Neutrophil (primary cell): ENCODE measurements at regions not wholly inside any gene's neighbourhood (a gene's known extent, or its start where the extent isn't known, plus 50 kb on each side); places are given as distances from the start of the nearest gene placed in this dataset.

Experiments used
- H3K27ac ChIP-seq: fragments of 200-600 bp; sonication (generic); 2 replicates; pipeline ENCODE4 v1.5.1; 2016; ENCODE audit warnings: mild to moderate bottlenecking, moderate library complexity
- H3K27me3 ChIP-seq: fragments of 200-600 bp; sonication (generic); 2 replicates; pipeline ENCODE4 v1.6.0; 2016; ENCODE audit warnings: mild to moderate bottlenecking
- H3K36me3 ChIP-seq: fragments of 200-600 bp; sonication (generic); 2 replicates; pipeline ENCODE4 v1.5.1; 2017
- H3K4me1 ChIP-seq, 2 experiments: fragments of 200-600 bp in 1 of 2; sonication (generic) in 1 of 2; 1 replicate in 1 of 2; 2 replicates in 1 of 2; pipeline versions ENCODE4 v1.5.1 to v1.6.1; 2013 to 2016; ENCODE audit warnings: low read depth in 1 of 2, low read length in 1 of 2, mild to moderate bottlenecking in 1 of 2, moderate library complexity in 1 of 2; ENCODE audit not compliant: control insufficient read depth in 1 of 2, insufficient read depth in 1 of 2
- H3K4me3 ChIP-seq, 2 experiments: fragments of 200-600 bp in 1 of 2; sonication (generic) in 1 of 2; 1 replicate in 1 of 2; 2 replicates in 1 of 2; pipeline ENCODE4 v1.5.1; 2013 to 2016; ENCODE audit warnings: low read depth in 1 of 2, low read length in 1 of 2, mild to moderate bottlenecking in 1 of 2, moderate library complexity in 1 of 2
- H3K9me3 ChIP-seq: fragments of 200-600 bp; sonication (generic); 2 replicates; pipeline ENCODE4 v1.5.1; 2016
- TF ChIP-seq, protein P1 (sequence below): fragments of 200-600 bp; sonication (generic); IDR thresholded peaks from 2 replicates; pipeline ENCODE4 v1.5.1; 2016; ENCODE audit warnings: antibody characterized with exemption

- Histone ChIP-seq H3K27ac (no peak overlapping the region), H3K9me3 (no peaks in the 10 kb centered on the region), H3K27me3 (no peaks in the 10 kb centered on the region), H3K4me1 (no peaks in the 10 kb centered on the region), H3K4me3 (no peak overlapping the region), H3K36me3 (no peaks in the 10 kb centered on the region)
- TF ChIP-seq, protein P1, sequence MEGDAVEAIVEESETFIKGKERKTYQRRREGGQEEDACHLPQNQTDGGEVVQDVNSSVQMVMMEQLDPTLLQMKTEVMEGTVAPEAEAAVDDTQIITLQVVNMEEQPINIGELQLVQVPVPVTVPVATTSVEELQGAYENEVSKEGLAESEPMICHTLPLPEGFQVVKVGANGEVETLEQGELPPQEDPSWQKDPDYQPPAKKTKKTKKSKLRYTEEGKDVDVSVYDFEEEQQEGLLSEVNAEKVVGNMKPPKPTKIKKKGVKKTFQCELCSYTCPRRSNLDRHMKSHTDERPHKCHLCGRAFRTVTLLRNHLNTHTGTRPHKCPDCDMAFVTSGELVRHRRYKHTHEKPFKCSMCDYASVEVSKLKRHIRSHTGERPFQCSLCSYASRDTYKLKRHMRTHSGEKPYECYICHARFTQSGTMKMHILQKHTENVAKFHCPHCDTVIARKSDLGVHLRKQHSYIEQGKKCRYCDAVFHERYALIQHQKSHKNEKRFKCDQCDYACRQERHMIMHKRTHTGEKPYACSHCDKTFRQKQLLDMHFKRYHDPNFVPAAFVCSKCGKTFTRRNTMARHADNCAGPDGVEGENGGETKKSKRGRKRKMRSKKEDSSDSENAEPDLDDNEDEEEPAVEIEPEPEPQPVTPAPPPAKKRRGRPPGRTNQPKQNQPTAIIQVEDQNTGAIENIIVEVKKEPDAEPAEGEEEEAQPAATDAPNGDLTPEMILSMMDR: no peak
Observed at GRCh38 chr9:106751681-106752080, 111.3 kb upstream of the ZNF462 start.

DNA sequence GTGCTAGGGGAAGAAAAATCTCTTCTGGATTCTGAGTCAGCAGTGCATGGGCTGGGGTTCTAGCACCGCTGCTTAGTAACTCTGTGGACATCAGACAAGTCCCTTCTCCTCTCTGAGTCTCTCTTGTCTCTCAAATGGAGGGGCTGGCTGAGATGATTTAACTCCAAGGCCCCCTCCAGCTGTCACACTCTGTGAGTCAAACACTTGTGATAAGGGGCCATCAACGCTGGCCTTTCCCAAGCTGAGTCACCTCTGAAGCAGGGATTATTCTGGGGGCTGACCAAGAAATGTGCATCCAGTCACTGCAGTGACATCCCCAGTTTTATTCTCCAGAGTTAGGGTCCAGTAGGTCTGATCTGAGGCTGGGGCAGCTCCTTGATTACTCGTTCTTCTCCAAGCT lies 110.4 kb upstream of the ZNF462 start:
- Histone ChIP-seq H3K4me3 (no peak overlapping the region), H3K27ac (no peak overlapping the region), H3K4me1 (no peaks in the 10 kb centered on the region), H3K9me3 (no peaks in the 10 kb centered on the region), H3K27me3 (no peaks in the 10 kb centered on the region), H3K36me3 (no peaks in the 10 kb centered on the region)
- TF ChIP-seq, protein P1: no peak

- no peak overlapping the region for H3K4me3 ChIP-seq
- H3K36me3 ChIP-seq: no peaks in the 10 kb centered on the region
- no peak overlapping the region for H3K27ac ChIP-seq
- no peaks in the 10 kb centered on the region for H3K9me3 ChIP-seq
- no peaks in the 10 kb centered on the region for H3K4me1 ChIP-seq
- no peaks in the 10 kb centered on the region for H3K27me3 ChIP-seq
- TF ChIP-seq, protein P1: no peak
Observed at GRCh38 chr9:106753155-106753671, 109.8 kb upstream of the ZNF462 start.

DNA sequence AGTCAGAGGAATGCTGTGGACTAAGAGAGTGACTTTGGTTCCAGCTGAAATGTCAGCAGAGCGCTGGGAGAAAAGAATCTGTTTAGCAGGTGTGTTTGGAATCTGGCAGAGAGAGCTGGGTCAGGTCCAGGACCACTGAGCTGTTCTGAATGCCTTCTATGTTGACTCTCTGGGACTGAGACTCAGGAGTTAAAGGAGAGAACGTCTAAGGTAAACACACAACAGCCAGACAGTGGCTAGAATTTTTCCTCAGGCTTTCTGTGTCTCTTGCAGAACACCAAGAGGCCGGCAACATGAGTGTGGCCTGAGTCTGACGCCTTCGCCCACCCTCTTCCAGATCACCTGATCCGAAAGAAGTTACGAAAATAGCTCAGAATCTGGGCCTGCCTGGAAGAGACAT lies 107.2 kb upstream of the ZNF462 start:
- Histone ChIP-seq H3K27me3 (no peaks in the 10 kb centered on the region), H3K4me3 (no peak overlapping the region), H3K9me3 (no peaks in the 10 kb centered on the region), H3K27ac (no peak overlapping the region), H3K36me3 (no peaks in the 10 kb centered on the region), H3K4me1 (no peaks in the 10 kb centered on the region)
- TF ChIP-seq, protein P1: no peak

DNA sequence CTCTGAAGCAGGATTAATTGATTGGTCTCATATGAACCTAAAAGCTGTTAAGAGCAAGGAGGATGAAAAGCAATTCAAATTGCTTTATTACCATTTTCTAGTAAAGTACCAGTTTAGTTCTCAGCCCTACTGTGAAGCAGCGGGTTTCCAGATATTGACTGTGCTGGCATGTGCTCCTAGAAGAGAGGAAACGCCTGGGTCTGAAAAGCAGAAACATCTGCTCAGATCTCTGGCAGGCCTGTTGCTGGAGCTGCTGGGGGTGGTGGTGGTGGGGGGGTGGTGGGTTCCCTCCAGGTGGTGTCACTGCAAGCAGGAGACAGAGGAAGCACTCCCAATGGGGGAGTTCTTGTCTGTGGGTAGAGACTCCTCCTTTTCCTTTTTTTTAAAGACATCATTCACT lies 105.5 kb upstream of the ZNF462 start:
- no peaks in the 10 kb centered on the region for H3K36me3 ChIP-seq

More for the DNA sequence above, 105.5 kb upstream of the ZNF462 start:
- H3K27ac ChIP-seq: no peak overlapping the region
- TF ChIP-seq, protein P1: no peak
- no peak overlapping the region for H3K4me3 ChIP-seq
- H3K27me3 ChIP-seq: no peaks in the 10 kb centered on the region
- no peaks in the 10 kb centered on the region for H3K4me1 ChIP-seq
- no peaks in the 10 kb centered on the region for H3K9me3 ChIP-seq
